WTC11 (cell line): ENCODE measurements at regions not wholly inside any gene's neighbourhood (a gene's known extent, or its start where the extent isn't known, plus 50 kb on each side); places are given as distances from the start of the nearest gene placed in this dataset.

Experiments
- ATF3 ChIP-seq: sonication (generic); formaldehyde crosslinking; conservative IDR thresholded peaks from 2 replicates; pipeline ENCODE4 v1.8.1; 2022; ENCODE audit warnings: mild to moderate bottlenecking, missing genetic modification reagents
- CTCF ChIP-seq: fragments of 200-600 bp; IDR thresholded peaks from 2 replicates; pipeline ENCODE4 v1.8.0; 2022; ENCODE audit warnings: antibody characterized with exemption
- FOXP1 ChIP-seq: sonication (generic); formaldehyde crosslinking; IDR thresholded peaks from 2 replicates; pipeline ENCODE4 v1.8.0; 2022; ENCODE audit warnings: missing genetic modification reagents, mild to moderate bottlenecking, moderate library complexity, borderline replicate concordance
- HMGA2 ChIP-seq: fragments of 250-450 bp; sonication (Bioruptor Pico); IDR thresholded peaks from 2 replicates; pipeline ENCODE4 v1.4.0; 2021; ENCODE audit warnings: mild to moderate bottlenecking, moderate library complexity
- JUN ChIP-seq: sonication (generic); formaldehyde crosslinking; IDR thresholded peaks from 2 replicates; pipeline ENCODE4 v1.8.0; 2023; ENCODE audit warnings: mild to moderate bottlenecking, missing genetic modification reagents
- NR2C2 ChIP-seq: sonication (generic); formaldehyde crosslinking; IDR thresholded peaks from 2 replicates; pipeline ENCODE4 v1.8.0; 2022; ENCODE audit warnings: mild to moderate bottlenecking, missing genetic modification reagents
- SMAD4 ChIP-seq: sonication (generic); formaldehyde crosslinking; IDR thresholded peaks from 2 replicates; pipeline ENCODE4 v1.8.0; 2022; ENCODE audit warnings: mild to moderate bottlenecking, missing genetic modification reagents
- TEAD4 ChIP-seq: sonication (generic); formaldehyde crosslinking; IDR thresholded peaks from 2 replicates; pipeline ENCODE4 v1.8.0; 2022; ENCODE audit warnings: mild to moderate bottlenecking, missing genetic modification reagents
- ZBTB43 ChIP-seq: sonication (generic); formaldehyde crosslinking; IDR thresholded peaks from 2 replicates; pipeline ENCODE4 v1.8.1; 2023; ENCODE audit warnings: mild to moderate bottlenecking, missing genetic modification reagents
- ZMAT4 ChIP-seq: fragments of 250-450 bp; sonication (Bioruptor Pico); IDR thresholded peaks from 2 replicates; pipeline ENCODE4 v1.9.0; 2021; ENCODE audit warnings: mild to moderate bottlenecking
- ZNF121 ChIP-seq: sonication (generic); formaldehyde crosslinking; IDR thresholded peaks from 2 replicates; pipeline ENCODE4 v1.8.0; 2023; ENCODE audit warnings: missing genetic modification reagents
- ZNF416 ChIP-seq: fragments of 250-450 bp; sonication (Bioruptor Pico); IDR thresholded peaks from 2 replicates; pipeline ENCODE4 v1.9.0; 2021; ENCODE audit warnings: mild to moderate bottlenecking, inconsistent platforms

GRCh38 chr5:30959238-30959637, 234.2 kb upstream of the CDH6 start:
- TF ChIP-seq CTCF (no peak), ATF3 (CRISPR knock-in tag) (no peak), ZNF121 (CRISPR knock-in tag) (no peak), ZNF416 (CRISPR knock-in tag) (no peak), FOXP1 (CRISPR knock-in tag) (no peak), TEAD4 (CRISPR knock-in tag) (no peak), ZMAT4 (no peak), JUN (no peak), NR2C2 (CRISPR knock-in tag) (no peak), SMAD4 (CRISPR knock-in tag) (no peak), HMGA2 (no peak), ZBTB43 (CRISPR knock-in tag) (no peak)
